MM.1S (cell line): ENCODE measurements at regions not wholly inside any gene's neighbourhood (a gene's known extent, or its start where the extent isn't known, plus 50 kb on each side); places are given as distances from the start of the nearest gene placed in this dataset.

Source experiments
- DNase-seq: peaks from one replicate; pipeline ENCODE4 v3.0.0-alpha.2; 2015
- H2AFZ ChIP-seq: fragments of 300-600 bp; sonication (generic); 2 replicates; pipeline ENCODE4 v1.6.0; 2016; ENCODE audit warnings: antibody characterized with exemption, low read length
- H3F3A ChIP-seq: fragments of 300-600 bp; sonication (generic); 2 replicates; pipeline ENCODE4 v1.6.1; 2016; ENCODE audit warnings: mild to moderate bottlenecking, antibody characterized with exemption, low read length, moderate library complexity, mixed read lengths; ENCODE audit not compliant: insufficient read depth
- H3K27ac ChIP-seq: fragments of 300-600 bp; sonication (generic); 2 replicates; pipeline ENCODE4 v1.5.1; 2016; ENCODE audit warnings: mild to moderate bottlenecking, low read length
- H3K27me3 ChIP-seq: fragments of 300-600 bp; sonication (generic); replicated peaks from 2 replicates; pipeline ENCODE4 v1.6.0; 2016; ENCODE audit warnings: low read length; ENCODE audit not compliant: insufficient read depth
- H3K36me3 ChIP-seq: fragments of 300-600 bp; sonication (generic); replicated peaks from 2 replicates; pipeline ENCODE4 v1.6.1; 2016; ENCODE audit warnings: mild to moderate bottlenecking, low read length, mixed read lengths; ENCODE audit not compliant: insufficient read depth
- H3K4me1 ChIP-seq: fragments of 300-600 bp; sonication (generic); 2 replicates; pipeline ENCODE4 v1.6.1; 2016; ENCODE audit warnings: low read length, mixed read lengths
- H3K4me2 ChIP-seq: fragments of 300-600 bp; sonication (generic); 2 replicates; pipeline ENCODE4 v1.6.0; 2016; ENCODE audit warnings: low read depth, low read length
- H3K4me3 ChIP-seq: fragments of 300-600 bp; sonication (generic); 2 replicates; pipeline ENCODE4 v1.5.1; 2016; ENCODE audit warnings: low read length, mixed read lengths
- H3K79me2 ChIP-seq: fragments of 300-600 bp; sonication (generic); 2 replicates; pipeline ENCODE4 v1.6.1; 2016; ENCODE audit warnings: mixed run types, low read length, mixed read lengths
- H3K9ac ChIP-seq: fragments of 300-600 bp; sonication (generic); 2 replicates; pipeline ENCODE4 v1.6.1; 2016; ENCODE audit warnings: low read length, mixed read lengths
- H3K9me2 ChIP-seq: fragments of 300-600 bp; sonication (generic); replicated peaks from 2 replicates; pipeline ENCODE4 v1.6.1; 2016; ENCODE audit warnings: mild to moderate bottlenecking, low read length, mixed read lengths; ENCODE audit not compliant: insufficient read depth
- H3K9me3 ChIP-seq: fragments of 300-600 bp; sonication (generic); replicated peaks from 2 replicates; pipeline ENCODE4 v1.6.1; 2016; ENCODE audit warnings: mild to moderate bottlenecking, low read length, mixed read lengths; ENCODE audit not compliant: insufficient read depth
- H4K20me1 ChIP-seq: fragments of 300-600 bp; sonication (generic); 2 replicates; pipeline ENCODE4 v1.6.1; 2016; ENCODE audit warnings: mild to moderate bottlenecking, low read length, moderate library complexity, mixed read lengths; ENCODE audit not compliant: insufficient read depth
- CTCF ChIP-seq: fragments of 300-600 bp; sonication (generic); IDR thresholded peaks from 2 replicates; pipeline ENCODE4 v1.5.1; 2016; ENCODE audit warnings: antibody characterized with exemption, low read length, mixed read lengths
- EZH2 ChIP-seq: fragments of 300-600 bp; sonication (generic); optimal IDR thresholded peaks from 2 replicates; pipeline ENCODE3; 2017; ENCODE audit warnings: low read depth, mild to moderate bottlenecking, antibody characterized with exemption, low read length, mixed read lengths
- EZH2phosphoT487 ChIP-seq: fragments of 300-600 bp; sonication (generic); IDR thresholded peaks from 2 replicates; pipeline ENCODE4 v1.6.1; 2018; ENCODE audit warnings: antibody characterized with exemption, low read length

DNA sequence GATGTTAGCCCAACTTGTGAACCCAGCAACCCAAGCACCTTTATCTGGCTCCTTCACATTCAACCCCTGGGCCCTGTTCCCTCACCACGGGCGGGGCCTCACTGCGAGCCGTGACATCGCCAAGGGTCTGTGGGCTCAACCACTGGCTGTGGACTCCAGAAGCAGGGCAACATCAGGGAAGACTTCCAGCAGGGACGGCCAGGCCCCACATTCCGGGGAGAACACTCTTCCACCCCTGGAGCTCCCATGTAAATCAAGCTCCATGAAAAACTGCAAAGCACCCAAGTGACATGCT is 175.3 kb downstream of the ERCC6L2 start:
- H2AFZ ChIP-seq: no peak overlapping the region
- no peak overlapping the region for H3K27ac ChIP-seq
- no peak for DNase-seq
- H3K36me3 ChIP-seq: no peaks in the 10 kb centered on the region
- H3F3A ChIP-seq: no peaks in the 10 kb centered on the region
- H3K9me2 ChIP-seq: no peaks in the 10 kb centered on the region
- no peaks in the 10 kb centered on the region for H4K20me1 ChIP-seq
- TF ChIP-seq EZH2: no peak
- no peak for TF ChIP-seq CTCF
- no peak for TF ChIP-seq EZH2phosphoT487
- H3K9ac ChIP-seq: no peak overlapping the region
- no peak overlapping the region for H3K4me3 ChIP-seq
- H3K9me3 ChIP-seq: no peaks in the 10 kb centered on the region
- no peak overlapping the region for H3K4me2 ChIP-seq
- H3K4me1 ChIP-seq: no peaks in the 10 kb centered on the region
- H3K27me3 ChIP-seq: no peaks in the 10 kb centered on the region
- no peaks in the 10 kb centered on the region for H3K79me2 ChIP-seq

DNA sequence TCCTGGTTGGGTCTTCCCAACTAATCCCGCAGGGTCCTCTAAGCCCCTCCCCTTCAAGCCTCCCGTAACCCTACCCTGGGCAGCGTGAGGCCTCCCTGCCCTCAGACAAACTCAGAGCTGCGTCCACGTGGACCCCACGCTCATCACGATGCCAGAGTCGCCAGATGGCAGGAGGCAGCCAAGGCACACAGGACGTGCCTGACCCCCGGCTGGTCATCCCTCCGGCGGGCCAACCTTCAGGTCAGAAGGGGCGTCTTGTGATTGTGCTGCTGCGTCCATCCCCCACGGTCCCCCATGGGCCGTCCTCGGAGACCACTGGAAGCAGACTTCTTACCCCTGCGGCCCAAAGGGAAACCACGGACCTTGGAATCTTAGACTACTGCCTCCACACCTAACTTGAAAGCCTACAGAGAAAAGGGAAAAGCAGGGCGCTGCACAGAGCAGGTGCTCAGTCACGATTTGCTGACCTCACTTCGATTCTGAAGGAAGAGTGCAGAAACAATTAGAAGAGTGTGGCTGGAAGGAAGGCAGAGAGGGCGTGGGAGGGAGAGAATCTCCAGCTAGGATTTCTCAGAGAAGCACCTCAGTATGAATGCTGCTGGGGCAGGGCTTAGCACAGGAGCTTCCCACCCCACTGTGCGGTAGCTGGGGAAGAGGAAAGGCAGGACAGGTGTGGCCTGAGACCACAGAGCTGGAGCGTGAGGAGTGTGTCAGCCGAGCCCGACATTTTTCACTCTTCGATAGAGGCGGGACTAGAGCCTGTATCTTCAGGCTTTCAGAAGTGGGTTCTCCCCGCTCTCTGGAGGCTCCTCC is 174.8 kb downstream of the ERCC6L2 start:
- H3K36me3 ChIP-seq: no peaks in the 10 kb centered on the region
- H3K9ac ChIP-seq: no peak overlapping the region
- no peak for DNase-seq
- H4K20me1 ChIP-seq: no peaks in the 10 kb centered on the region
- H3K79me2 ChIP-seq: no peaks in the 10 kb centered on the region
- no peak overlapping the region for H2AFZ ChIP-seq
- H3K4me3 ChIP-seq: no peak overlapping the region
- H3K9me3 ChIP-seq: no peaks in the 10 kb centered on the region
- H3K4me1 ChIP-seq: no peaks in the 10 kb centered on the region
- no peaks in the 10 kb centered on the region for H3F3A ChIP-seq
- H3K9me2 ChIP-seq: no peaks in the 10 kb centered on the region
- TF ChIP-seq EZH2 (no peak), EZH2phosphoT487 (no peak), CTCF (no peak)
- no peak overlapping the region for H3K4me2 ChIP-seq
- no peaks in the 10 kb centered on the region for H3K27me3 ChIP-seq
- H3K27ac ChIP-seq: no peak overlapping the region

GRCh38 chr9:96048956-96049831 is 173.7 kb downstream of the ERCC6L2 start:
- DNase-seq: no peak

More at GRCh38 chr9:96048956-96049831, 173.7 kb downstream of the ERCC6L2 start:
- H3K79me2 ChIP-seq: no peaks in the 10 kb centered on the region
- no peaks in the 10 kb centered on the region for H4K20me1 ChIP-seq
- no peak overlapping the region for H3K27ac ChIP-seq
- H3K4me1 ChIP-seq: no peaks in the 10 kb centered on the region
- TF ChIP-seq EZH2phosphoT487 (no peak), CTCF (no peak), EZH2 (no peak)
- H3K9ac ChIP-seq: no peak overlapping the region
- H2AFZ ChIP-seq: no peak overlapping the region
- H3K4me3 ChIP-seq: no peak overlapping the region
- no peaks in the 10 kb centered on the region for H3K27me3 ChIP-seq
- no peaks in the 10 kb centered on the region for H3F3A ChIP-seq
- H3K36me3 ChIP-seq: no peaks in the 10 kb centered on the region
- H3K4me2 ChIP-seq: no peak overlapping the region
- H3K9me3 ChIP-seq: no peaks in the 10 kb centered on the region
- no peaks in the 10 kb centered on the region for H3K9me2 ChIP-seq
